ENCODE measurements at regions not wholly inside any gene's neighbourhood (a gene's known extent, or its start where the extent isn't known, plus 50 kb on each side); places are given as distances from the start of the nearest gene placed in this dataset.
"Not testable (repeated sequence)": the region's sequence is repeated elsewhere in the genome, so short reads cannot be mapped to it uniquely, and the experiment has no call there.

DNA sequence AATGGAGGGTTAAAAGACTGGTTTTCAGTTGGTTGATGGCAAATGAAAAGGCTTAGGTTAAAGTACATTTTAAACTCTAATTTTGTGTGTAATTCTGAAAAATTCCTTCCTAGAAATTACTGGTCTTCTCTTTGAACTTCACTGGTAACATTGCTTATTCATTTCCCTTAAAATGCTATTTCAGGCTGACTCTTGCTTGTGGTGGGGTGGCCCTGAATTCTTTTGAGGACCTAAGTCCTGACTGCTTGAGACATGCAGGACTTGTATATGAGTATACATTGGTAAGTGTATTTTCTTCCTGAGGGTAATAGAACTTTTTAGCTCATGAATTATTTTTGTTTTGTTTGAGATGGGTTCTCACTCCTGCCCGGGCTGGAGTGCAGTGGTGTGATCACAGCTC, 113.9 kb upstream of the VKORC1L1 start:
- not testable (repeated sequence) for H3K79me2 ChIP-seq (ENCODE audit: insufficient read depth, low read length); H3K4me1 ChIP-seq (ENCODE audit: insufficient read depth, low read length); H3K4me2 ChIP-seq (ENCODE audit: low read length); H2AFZ ChIP-seq (ENCODE audit: low read depth, low read length); H3K27ac ChIP-seq (ENCODE audit: low read depth, low read length); H3K27ac Mint-ChIP-seq (ENCODE audit: unreplicated experiment); H3K4me3 ChIP-seq (ENCODE audit: insufficient read depth, low read depth, low read length); H3K27me3 ChIP-seq (ENCODE audit: insufficient read depth, low read length); H3K9me3 ChIP-seq (ENCODE audit: insufficient read depth, low read depth, low read length); H4K20me1 ChIP-seq (ENCODE audit: insufficient read depth, low read length); FAIRE-seq; H3K9me3 Mint-ChIP-seq (ENCODE audit: unreplicated experiment); DNase-seq (ENCODE audit: low read depth); H3K9ac ChIP-seq (ENCODE audit: low read length); H3K4me1 Mint-ChIP-seq (ENCODE audit: low read depth, unreplicated experiment); H3K27me3 Mint-ChIP-seq (ENCODE audit: low read depth, unreplicated experiment); H3K4me3 Mint-ChIP-seq (ENCODE audit: unreplicated experiment); H3K36me3 Mint-ChIP-seq (ENCODE audit: low read depth, unreplicated experiment)
- peaks cover 11% of the 10 kb centered on the region for H3K36me3 ChIP-seq (ENCODE audit: insufficient read depth, low read length)

DNA sequence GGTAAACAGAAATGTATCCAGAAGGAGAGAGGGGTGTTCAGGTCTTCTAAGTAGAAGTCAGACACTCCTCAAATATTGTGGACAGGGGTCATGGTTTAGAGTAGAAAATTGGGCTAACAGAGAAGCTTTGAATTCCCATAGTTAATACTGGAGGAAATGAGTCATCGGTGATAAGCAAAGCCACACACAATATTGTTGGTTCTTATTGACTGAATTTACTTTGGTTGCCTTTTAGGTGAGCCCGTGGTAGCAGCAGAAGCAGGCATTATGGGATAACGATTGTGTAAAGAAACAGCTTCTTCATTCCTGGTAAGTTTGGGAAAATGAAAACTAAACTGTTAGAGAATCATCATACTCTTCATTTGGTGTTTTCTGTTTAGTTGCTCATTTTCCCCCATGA, 110.2 kb upstream of the VKORC1L1 start:
- Histone ChIP-seq H3K4me2 (ENCODE audit: low read length) (peak overlapping the region; percentile 34), H3K27ac (ENCODE audit: low read depth, low read length) (peak overlapping the region; percentile 40)
- H2AFZ ChIP-seq (ENCODE audit: low read depth, low read length); H3K27me3 ChIP-seq (ENCODE audit: insufficient read depth, low read length); H4K20me1 ChIP-seq (ENCODE audit: insufficient read depth, low read length); H3K9me3 Mint-ChIP-seq (ENCODE audit: unreplicated experiment); H3K79me2 ChIP-seq (ENCODE audit: insufficient read depth, low read length); H3K4me1 ChIP-seq (ENCODE audit: insufficient read depth, low read length); H3K9ac ChIP-seq (ENCODE audit: low read length); H3K36me3 Mint-ChIP-seq (ENCODE audit: low read depth, unreplicated experiment); H3K36me3 ChIP-seq (ENCODE audit: insufficient read depth, low read length); H3K9me3 ChIP-seq (ENCODE audit: insufficient read depth, low read depth, low read length); H3K4me1 Mint-ChIP-seq (ENCODE audit: low read depth, unreplicated experiment); H3K4me3 ChIP-seq (ENCODE audit: insufficient read depth, low read depth, low read length); FAIRE-seq; H3K27me3 Mint-ChIP-seq (ENCODE audit: low read depth, unreplicated experiment): not testable (repeated sequence)
- peak; percentile 40 for DNase-seq (ENCODE audit: low read depth)
- peak overlapping the region; percentile 1 for H3K4me3 Mint-ChIP-seq (ENCODE audit: unreplicated experiment)
- H3K27ac Mint-ChIP-seq (ENCODE audit: unreplicated experiment), result peak overlapping the region; percentile 85

DNA sequence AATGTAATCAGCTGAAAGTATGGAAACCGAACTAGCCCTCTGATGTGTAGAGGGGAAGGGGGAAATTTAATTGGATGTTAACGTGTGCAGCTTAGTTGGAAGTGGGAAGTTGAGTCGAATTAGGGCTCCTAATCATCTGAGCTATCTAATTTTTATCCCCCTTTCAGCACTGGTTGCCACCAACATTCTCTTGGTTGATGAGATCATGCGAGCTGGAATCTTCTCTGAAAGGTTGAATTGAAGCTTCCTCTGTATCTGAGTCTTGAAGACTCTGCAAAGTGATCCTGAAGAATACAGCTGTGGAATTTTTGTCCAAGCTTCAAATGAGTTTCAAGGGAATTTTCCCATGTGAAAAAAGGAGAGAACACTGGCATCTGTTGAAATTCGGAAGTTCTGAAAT, 109.8 kb upstream of the VKORC1L1 start:
- H3K79me2 ChIP-seq (ENCODE audit: insufficient read depth, low read length); H2AFZ ChIP-seq (ENCODE audit: low read depth, low read length); H3K4me3 ChIP-seq (ENCODE audit: insufficient read depth, low read depth, low read length); H3K36me3 Mint-ChIP-seq (ENCODE audit: low read depth, unreplicated experiment); H4K20me1 ChIP-seq (ENCODE audit: insufficient read depth, low read length); H3K36me3 ChIP-seq (ENCODE audit: insufficient read depth, low read length); H3K27me3 Mint-ChIP-seq (ENCODE audit: low read depth, unreplicated experiment); H3K27me3 ChIP-seq (ENCODE audit: insufficient read depth, low read length); H3K4me1 Mint-ChIP-seq (ENCODE audit: low read depth, unreplicated experiment); H3K9me3 Mint-ChIP-seq (ENCODE audit: unreplicated experiment); FAIRE-seq; H3K4me1 ChIP-seq (ENCODE audit: insufficient read depth, low read length); H3K9me3 ChIP-seq (ENCODE audit: insufficient read depth, low read depth, low read length); H3K9ac ChIP-seq (ENCODE audit: low read length): not testable (repeated sequence)
- peak; percentile 19 for DNase-seq (ENCODE audit: low read depth)
- Mint-ChIP-seq H3K27ac (ENCODE audit: unreplicated experiment) (peak overlapping the region; percentile 85), H3K4me3 (ENCODE audit: unreplicated experiment) (peak overlapping the region; percentile 1)
- Histone ChIP-seq H3K27ac (ENCODE audit: low read depth, low read length) (peak overlapping the region; percentile 40), H3K4me2 (ENCODE audit: low read length) (peak overlapping the region; percentile 34)

DNA sequence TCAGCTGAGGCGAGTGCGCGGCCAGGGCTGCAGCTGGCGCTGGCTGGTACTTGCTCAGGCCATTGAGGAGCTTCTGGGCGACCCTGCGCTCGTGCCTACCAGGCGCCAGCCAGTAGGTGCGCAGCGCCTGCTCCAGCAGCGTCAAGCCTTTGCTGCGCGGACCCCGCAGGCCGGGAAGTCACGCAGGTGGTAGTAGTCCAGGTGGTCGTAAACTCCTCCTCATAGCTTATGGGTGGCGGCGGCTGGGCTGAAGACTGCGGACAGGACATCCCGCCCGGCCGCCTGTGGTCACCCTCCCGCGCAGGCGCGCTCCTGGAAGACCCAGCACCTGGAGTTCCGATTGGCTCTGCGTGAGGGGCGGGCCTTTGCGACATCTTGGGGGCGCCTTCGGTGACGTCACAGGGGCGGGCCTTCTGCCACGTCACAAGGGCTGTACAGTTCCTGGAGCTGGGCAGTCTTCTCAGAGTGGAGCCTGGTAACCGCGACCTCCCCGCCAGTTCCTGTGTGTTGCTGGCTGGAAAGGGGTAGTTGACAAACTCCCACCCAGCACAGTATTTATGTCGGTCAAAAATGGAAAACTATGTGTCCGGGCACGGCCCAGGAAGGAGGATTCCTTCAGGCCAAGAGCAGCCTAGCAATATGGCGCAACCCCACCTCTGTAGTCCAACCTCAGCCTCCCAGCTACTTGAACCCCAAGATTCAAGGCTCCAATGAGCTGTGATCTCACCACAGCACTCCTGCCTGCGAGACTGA, 102.2 kb upstream of the VKORC1L1 start:
- H3K4me1 Mint-ChIP-seq (ENCODE audit: low read depth, unreplicated experiment); H3K36me3 Mint-ChIP-seq (ENCODE audit: low read depth, unreplicated experiment); H3K79me2 ChIP-seq (ENCODE audit: insufficient read depth, low read length); FAIRE-seq; H4K20me1 ChIP-seq (ENCODE audit: insufficient read depth, low read length); H3K9me3 Mint-ChIP-seq (ENCODE audit: unreplicated experiment); H3K27me3 ChIP-seq (ENCODE audit: insufficient read depth, low read length); H3K36me3 ChIP-seq (ENCODE audit: insufficient read depth, low read length); H3K4me1 ChIP-seq (ENCODE audit: insufficient read depth, low read length); H3K27me3 Mint-ChIP-seq (ENCODE audit: low read depth, unreplicated experiment); H3K9me3 ChIP-seq (ENCODE audit: insufficient read depth, low read depth, low read length): not testable (repeated sequence)
- peak overlapping the region; percentile 89 for H3K4me2 ChIP-seq (ENCODE audit: low read length)
- Mint-ChIP-seq H3K27ac (ENCODE audit: unreplicated experiment) (peak overlapping the region; percentile 87), H3K4me3 (ENCODE audit: unreplicated experiment) (peak overlapping the region; percentile 86)
- peak overlapping the region; percentile 96 for H2AFZ ChIP-seq (ENCODE audit: low read depth, low read length)
- peak overlapping the region; percentile 87 for H3K9ac ChIP-seq (ENCODE audit: low read length)
- H3K27ac ChIP-seq (ENCODE audit: low read depth, low read length), result peak overlapping the region; percentile 71
- DNase-seq (ENCODE audit: low read depth), result peak; percentile 77
- peak overlapping the region; percentile 90 for H3K4me3 ChIP-seq (ENCODE audit: insufficient read depth, low read depth, low read length)

DNA sequence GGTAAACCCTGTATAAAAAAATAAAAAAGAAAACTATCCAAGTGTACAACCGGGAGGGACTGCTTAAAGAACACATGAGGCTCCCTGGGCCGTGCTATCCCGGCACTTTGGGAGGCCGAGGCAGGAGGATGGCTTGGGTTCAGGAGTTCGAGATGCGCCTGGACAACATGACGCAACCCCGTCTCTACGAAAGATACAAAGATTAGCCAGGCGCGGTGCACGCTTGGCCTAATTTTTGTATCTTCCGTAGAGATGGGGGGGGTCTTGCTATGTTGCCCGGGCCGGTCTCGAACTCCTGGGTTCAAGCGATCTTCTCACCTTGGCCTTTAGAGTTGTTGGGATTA, 101.7 kb upstream of the VKORC1L1 start:
- H3K4me2 ChIP-seq (ENCODE audit: low read length), result peak overlapping the region; percentile 89
- H3K9ac ChIP-seq (ENCODE audit: low read length), result peak overlapping the region; percentile 87
- H3K27me3 ChIP-seq (ENCODE audit: insufficient read depth, low read length); H3K36me3 Mint-ChIP-seq (ENCODE audit: low read depth, unreplicated experiment); FAIRE-seq; H3K79me2 ChIP-seq (ENCODE audit: insufficient read depth, low read length); H4K20me1 ChIP-seq (ENCODE audit: insufficient read depth, low read length); H3K9me3 ChIP-seq (ENCODE audit: insufficient read depth, low read depth, low read length); H3K9me3 Mint-ChIP-seq (ENCODE audit: unreplicated experiment); DNase-seq (ENCODE audit: low read depth); H3K4me1 Mint-ChIP-seq (ENCODE audit: low read depth, unreplicated experiment); H3K36me3 ChIP-seq (ENCODE audit: insufficient read depth, low read length); H3K27me3 Mint-ChIP-seq (ENCODE audit: low read depth, unreplicated experiment); H3K4me1 ChIP-seq (ENCODE audit: insufficient read depth, low read length): not testable (repeated sequence)
- peak overlapping the region; percentile 90 for H3K4me3 ChIP-seq (ENCODE audit: insufficient read depth, low read depth, low read length)
- peak overlapping the region; percentile 86 for H3K4me3 Mint-ChIP-seq (ENCODE audit: unreplicated experiment)
- peak overlapping the region; percentile 77 for H2AFZ ChIP-seq (ENCODE audit: low read depth, low read length)
- peak overlapping the region; percentile 87 for H3K27ac Mint-ChIP-seq (ENCODE audit: unreplicated experiment)
- peak overlapping the region; percentile 71 for H3K27ac ChIP-seq (ENCODE audit: low read depth, low read length)

DNA sequence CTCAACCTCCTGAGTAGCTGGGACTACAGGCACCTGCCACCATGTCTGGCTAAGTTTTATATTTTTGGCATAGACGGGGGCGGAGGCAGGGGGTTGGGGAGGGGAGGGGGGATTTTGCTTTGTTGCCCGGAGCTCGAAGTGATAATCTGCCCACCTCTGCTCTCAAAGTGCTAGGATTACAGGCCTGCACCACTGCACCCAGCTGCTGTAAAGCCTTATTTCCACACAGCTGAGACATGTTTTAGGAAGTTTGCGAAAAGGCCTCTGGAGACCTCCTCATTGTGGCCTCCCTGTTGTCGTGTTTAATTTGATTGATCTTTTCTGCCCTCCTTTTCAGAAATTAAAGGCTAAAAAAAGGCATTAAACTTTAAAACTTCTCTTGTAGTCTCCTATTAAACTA, 96.2 kb upstream of the VKORC1L1 start:
- not testable (repeated sequence) for H3K27ac Mint-ChIP-seq (ENCODE audit: unreplicated experiment); DNase-seq (ENCODE audit: low read depth); H3K36me3 ChIP-seq (ENCODE audit: insufficient read depth, low read length); FAIRE-seq; H3K9ac ChIP-seq (ENCODE audit: low read length); H4K20me1 ChIP-seq (ENCODE audit: insufficient read depth, low read length); H3K36me3 Mint-ChIP-seq (ENCODE audit: low read depth, unreplicated experiment); H3K4me1 ChIP-seq (ENCODE audit: insufficient read depth, low read length); H3K4me3 ChIP-seq (ENCODE audit: insufficient read depth, low read depth, low read length); H3K9me3 Mint-ChIP-seq (ENCODE audit: unreplicated experiment); H3K4me1 Mint-ChIP-seq (ENCODE audit: low read depth, unreplicated experiment); H2AFZ ChIP-seq (ENCODE audit: low read depth, low read length); H3K27me3 Mint-ChIP-seq (ENCODE audit: low read depth, unreplicated experiment); H3K4me2 ChIP-seq (ENCODE audit: low read length); H3K4me3 Mint-ChIP-seq (ENCODE audit: unreplicated experiment); H3K27me3 ChIP-seq (ENCODE audit: insufficient read depth, low read length); H3K27ac ChIP-seq (ENCODE audit: low read depth, low read length); H3K79me2 ChIP-seq (ENCODE audit: insufficient read depth, low read length); H3K9me3 ChIP-seq (ENCODE audit: insufficient read depth, low read depth, low read length)
